ENCODE measurements at regions not wholly inside any gene's neighbourhood (a gene's known extent, or its start where the extent isn't known, plus 50 kb on each side); places are given as distances from the start of the nearest gene placed in this dataset.
"Not testable (repeated sequence)": the region's sequence is repeated elsewhere in the genome, so short reads cannot be mapped to it uniquely, and the experiment has no call there.

GRCh38 chr11:29481738-29482137 is 535.1 kb downstream of the KCNA4 start:
- no peak for DNase-seq

- no peak for DNase-seq
These were observed 535.8 kb downstream of the KCNA4 start for GRCh38 chr11:29480981-29481380.

- no peak for DNase-seq
These were observed 558.6 kb downstream of the KCNA4 start for GRCh38 chr11:29458252-29458651.

- no peak for DNase-seq
These were observed 564.7 kb downstream of the KCNA4 start for GRCh38 chr11:29452146-29452545.

GRCh38 chr11:29449281-29450074 is 567.4 kb downstream of the KCNA4 start:
- DNase-seq = no peak

- no peak for DNase-seq
These were observed 568.5 kb downstream of the KCNA4 start for GRCh38 chr11:29448246-29448877.

- DNase-seq = no peak
These were observed 569.0 kb downstream of the KCNA4 start for GRCh38 chr11:29447821-29448220.

- no peak for DNase-seq
These were observed 570.7 kb downstream of the KCNA4 start for GRCh38 chr11:29446132-29446531.

- not testable (repeated sequence) for DNase-seq
These were observed 571.6 kb downstream of the KCNA4 start for GRCh38 chr11:29445191-29445590.

GRCh38 chr11:29438815-29439214 is 578.0 kb downstream of the KCNA4 start:
- DNase-seq = no peak

GRCh38 chr11:29435421-29435820 is 581.4 kb downstream of the KCNA4 start:
- DNase-seq = no peak

- DNase-seq = no peak
These were observed 584.0 kb downstream of the KCNA4 start for GRCh38 chr11:29432719-29433325.

GRCh38 chr11:29405305-29405704 is 611.5 kb downstream of the KCNA4 start:
- no peak for DNase-seq

GRCh38 chr11:29395555-29396072 is 621.2 kb downstream of the KCNA4 start:
- DNase-seq = no peak

GRCh38 chr11:29389793-29390192 is 627.0 kb downstream of the KCNA4 start:
- DNase-seq = no peak

GRCh38 chr11:29373725-29374124 is 643.1 kb downstream of the KCNA4 start:
- no peak for DNase-seq

- no peak for DNase-seq
These were observed 648.7 kb downstream of the KCNA4 start for GRCh38 chr11:29368126-29368525.

GRCh38 chr11:29364006-29364405 is 652.8 kb downstream of the KCNA4 start:
- no peak for DNase-seq

GRCh38 chr11:29361369-29361768 is 655.5 kb downstream of the KCNA4 start:
- DNase-seq = no peak

- no peak for DNase-seq
These were observed 663.0 kb downstream of the KCNA4 start for GRCh38 chr11:29353833-29354232.

GRCh38 chr11:29352273-29352795 is 664.5 kb downstream of the KCNA4 start:
- DNase-seq = no peak

GRCh38 chr11:29351301-29351873 is 665.4 kb downstream of the KCNA4 start:
- no peak for DNase-seq
